NCI-H1694 (cell line): ENCODE measurements at regions not wholly inside any gene's neighbourhood (a gene's known extent, or its start where the extent isn't known, plus 50 kb on each side); places are given as distances from the start of the nearest gene placed in this dataset.

Experiments used
- DNase-seq: peaks from one replicate; lab custom pipeline; 2025; lab: John Stamatoyannopoulos, UW

- DNase-seq = no peak
Measured at GRCh38 chr6:104617591-104617990, 242.1 kb downstream of the HACE1 start.

- no peak for DNase-seq
Measured at GRCh38 chr6:104614394-104614793, 245.3 kb downstream of the HACE1 start.

- DNase-seq = no peak
Measured at GRCh38 chr6:104613416-104614001, 246.2 kb downstream of the HACE1 start.

- DNase-seq = no peak
Measured at GRCh38 chr6:104612541-104612940, 247.2 kb downstream of the HACE1 start.

GRCh38 chr6:104608101-104608500, 251.6 kb downstream of the HACE1 start:
- no peak for DNase-seq

- no peak for DNase-seq
Measured at GRCh38 chr6:104607501-104607900, 252.2 kb downstream of the HACE1 start.

GRCh38 chr6:104606361-104606760, 253.4 kb downstream of the HACE1 start:
- no peak for DNase-seq

- DNase-seq = no peak
Measured at GRCh38 chr6:104604685-104605084, 255.0 kb downstream of the HACE1 start.

GRCh38 chr6:104603108-104603745, 256.5 kb downstream of the HACE1 start:
- no peak for DNase-seq

- DNase-seq = no peak
Measured at GRCh38 chr6:104601721-104602120, 258.0 kb downstream of the HACE1 start.

GRCh38 chr6:104601131-104601651, 258.5 kb downstream of the HACE1 start:
- DNase-seq = no peak

- no peak for DNase-seq
Measured at GRCh38 chr6:104600639-104600931, 259.1 kb downstream of the HACE1 start.

- no peak for DNase-seq
Measured at GRCh38 chr6:104599821-104600638, 259.7 kb downstream of the HACE1 start.

GRCh38 chr6:104597541-104598050, 262.1 kb downstream of the HACE1 start:
- no peak for DNase-seq

GRCh38 chr6:104596091-104596490, 263.6 kb downstream of the HACE1 start:
- DNase-seq = no peak

- DNase-seq = no peak
Measured at GRCh38 chr6:104595311-104595820, 264.4 kb downstream of the HACE1 start.

- no peak for DNase-seq
Measured at GRCh38 chr6:104591573-104592334, 268.0 kb downstream of the HACE1 start.

GRCh38 chr6:104589940-104590339, 269.8 kb downstream of the HACE1 start:
- no peak for DNase-seq

GRCh38 chr6:104585646-104586045, 274.1 kb downstream of the HACE1 start:
- DNase-seq = no peak

GRCh38 chr6:104580452-104580851, 279.3 kb downstream of the HACE1 start:
- DNase-seq = no peak

- no peak for DNase-seq
Measured at GRCh38 chr6:104579310-104579863, 280.3 kb downstream of the HACE1 start.

- DNase-seq = no peak
Measured at GRCh38 chr6:104575536-104575935, 284.2 kb downstream of the HACE1 start.
